NCI-H2081 (cell line): ENCODE measurements at regions not wholly inside any gene's neighbourhood (a gene's known extent, or its start where the extent isn't known, plus 50 kb on each side); places are given as distances from the start of the nearest gene placed in this dataset.
A peak's percentile ranks its signal among the peaks of the same experiment; 100 is the strongest.

Source experiments
- DNase-seq, 2 experiments: peaks; one replicate each; lab custom pipeline; 2025; lab: John Stamatoyannopoulos, UW

DNA sequence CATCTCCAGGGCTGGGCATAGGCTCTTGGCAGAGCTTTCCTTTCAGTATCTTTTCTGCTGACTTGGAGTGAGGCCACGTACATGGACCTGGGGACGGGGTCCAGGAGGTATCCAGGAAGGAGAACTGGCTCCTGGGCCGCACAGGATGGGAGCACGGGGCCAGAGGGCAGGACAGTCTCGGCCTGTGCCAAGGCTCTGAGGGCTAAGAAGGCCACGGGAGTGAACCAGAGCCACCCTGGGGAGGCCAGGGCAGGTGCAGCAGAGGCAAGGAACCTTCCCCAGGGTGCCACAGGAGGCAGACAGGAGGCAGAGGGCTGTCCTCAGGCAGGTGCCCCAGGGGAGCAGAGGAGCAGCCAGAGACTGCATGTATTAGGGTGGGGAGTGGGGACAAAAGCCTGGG lies 50.3 kb downstream of the PLXNA1 start:
- no peak for DNase-seq

DNA sequence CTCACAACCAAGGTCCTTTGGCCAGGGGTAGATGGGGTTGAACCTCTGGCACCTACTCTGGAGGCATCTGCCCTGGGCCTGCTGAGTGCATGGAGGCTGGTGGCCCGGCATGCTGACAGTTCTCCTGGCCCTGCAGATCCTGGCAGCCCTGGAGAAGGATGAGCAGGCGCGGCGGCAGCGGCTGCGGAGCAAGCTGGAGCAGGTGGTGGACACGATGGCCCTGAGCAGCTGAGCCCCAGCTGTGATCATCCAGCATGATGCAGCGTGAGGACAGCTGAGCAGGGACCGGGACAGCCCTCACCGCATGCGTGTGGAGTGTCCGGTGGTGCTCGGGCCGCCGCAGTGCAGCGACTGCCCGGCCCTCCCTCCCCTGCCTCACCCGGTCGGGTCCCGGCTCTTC lies 50.9 kb downstream of the PLXNA1 start:
- no peak for DNase-seq

DNA sequence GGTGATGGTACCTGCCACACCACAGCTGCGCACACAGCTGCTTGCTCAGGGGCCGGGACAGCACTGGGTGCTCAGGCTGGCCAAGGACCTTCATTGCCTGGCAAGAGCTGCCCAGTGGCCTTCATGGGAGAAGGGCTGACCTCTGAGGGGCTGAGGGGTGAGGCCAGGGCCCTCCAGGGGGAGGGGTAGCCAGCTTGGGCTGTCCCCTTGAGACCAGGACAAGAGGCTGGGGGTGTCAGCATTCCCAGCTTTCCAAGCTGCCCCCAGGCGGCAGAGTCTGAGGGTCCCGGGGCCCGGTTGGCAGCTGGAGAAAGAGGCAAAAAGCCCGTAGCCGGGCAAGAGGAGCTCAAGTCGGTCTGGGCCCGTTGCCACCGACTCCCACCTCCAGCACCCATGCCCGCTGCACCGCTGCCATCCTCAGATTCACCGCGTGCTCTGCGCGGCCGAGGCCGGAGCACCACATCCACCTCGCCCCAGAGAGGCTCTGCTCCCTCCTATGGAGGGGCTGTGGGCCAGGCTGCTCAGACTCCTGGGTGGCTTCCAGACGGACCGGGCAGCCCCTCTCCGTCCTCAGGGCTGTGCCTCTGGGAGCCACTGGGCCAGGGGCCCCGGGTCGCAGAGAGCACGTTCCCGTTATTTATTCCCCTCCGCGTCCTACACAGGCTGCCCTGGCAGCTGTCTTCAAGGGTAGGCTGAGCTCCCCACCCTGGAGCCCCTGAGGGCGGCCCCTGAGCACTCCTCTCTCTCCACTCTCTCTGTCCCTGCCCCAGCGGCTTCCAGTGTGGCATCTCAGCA lies 51.5 kb downstream of the PLXNA1 start:
- DNase-seq = no peak

GRCh38 chr3:127034990-127035652 lies 52.2 kb downstream of the PLXNA1 start:
- DNase-seq = no peak

DNA sequence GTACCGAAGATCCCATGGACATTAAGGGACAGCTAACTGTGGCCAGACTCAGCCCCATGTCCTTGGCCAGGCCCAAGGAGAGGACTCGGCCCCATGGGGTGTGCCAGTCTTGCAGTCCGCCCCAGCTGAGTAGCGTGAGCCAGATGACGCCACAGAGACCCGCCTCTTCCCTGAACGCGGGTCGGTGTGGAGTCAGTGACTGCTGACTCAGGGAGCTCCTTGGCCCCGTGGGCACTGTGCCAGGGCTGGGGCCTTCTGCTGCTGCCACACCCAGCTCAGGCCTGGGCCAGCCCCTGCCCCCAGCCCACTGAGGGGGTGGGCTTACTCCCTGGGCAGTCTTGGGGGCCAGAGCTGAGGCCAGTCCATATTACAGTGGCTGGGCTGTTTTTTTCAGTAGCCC lies 52.8 kb downstream of the PLXNA1 start:
- DNase-seq = no peak

GRCh38 chr3:127036209-127037020 lies 53.5 kb downstream of the PLXNA1 start:
- peak in 1 of 2 experiments; percentile 30 for DNase-seq

GRCh38 chr3:127037021-127037400 lies 54.1 kb downstream of the PLXNA1 start:
- DNase-seq = no peak

GRCh38 chr3:127037418-127037841 lies 54.5 kb downstream of the PLXNA1 start:
- DNase-seq = no peak

DNA sequence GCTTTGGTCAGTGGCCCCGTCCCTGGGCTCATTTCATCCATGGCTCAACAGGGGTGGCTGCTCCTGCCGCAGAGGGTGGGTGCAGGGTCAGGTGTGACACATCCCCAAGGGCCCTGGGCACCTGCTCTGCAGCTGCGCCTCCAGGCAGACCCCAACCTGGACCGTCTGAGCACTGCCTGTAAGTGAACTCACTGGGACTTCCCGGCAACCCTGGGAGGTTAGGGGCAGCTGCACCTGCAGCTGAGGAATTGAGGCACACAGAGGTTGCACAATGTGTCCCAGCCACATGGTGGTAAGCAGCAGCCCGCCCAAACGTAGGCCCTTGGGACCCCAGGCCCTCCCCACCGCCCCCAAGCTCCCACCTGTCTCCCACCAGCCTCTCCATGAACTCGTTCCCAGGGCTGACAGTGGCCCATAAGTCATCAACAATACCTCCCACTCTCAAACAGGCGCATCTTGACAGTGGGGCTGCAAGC lies 55.1 kb downstream of the PLXNA1 start:
- DNase-seq = no peak

GRCh38 chr3:127038466-127038865 lies 55.6 kb downstream of the PLXNA1 start:
- no peak for DNase-seq

DNA sequence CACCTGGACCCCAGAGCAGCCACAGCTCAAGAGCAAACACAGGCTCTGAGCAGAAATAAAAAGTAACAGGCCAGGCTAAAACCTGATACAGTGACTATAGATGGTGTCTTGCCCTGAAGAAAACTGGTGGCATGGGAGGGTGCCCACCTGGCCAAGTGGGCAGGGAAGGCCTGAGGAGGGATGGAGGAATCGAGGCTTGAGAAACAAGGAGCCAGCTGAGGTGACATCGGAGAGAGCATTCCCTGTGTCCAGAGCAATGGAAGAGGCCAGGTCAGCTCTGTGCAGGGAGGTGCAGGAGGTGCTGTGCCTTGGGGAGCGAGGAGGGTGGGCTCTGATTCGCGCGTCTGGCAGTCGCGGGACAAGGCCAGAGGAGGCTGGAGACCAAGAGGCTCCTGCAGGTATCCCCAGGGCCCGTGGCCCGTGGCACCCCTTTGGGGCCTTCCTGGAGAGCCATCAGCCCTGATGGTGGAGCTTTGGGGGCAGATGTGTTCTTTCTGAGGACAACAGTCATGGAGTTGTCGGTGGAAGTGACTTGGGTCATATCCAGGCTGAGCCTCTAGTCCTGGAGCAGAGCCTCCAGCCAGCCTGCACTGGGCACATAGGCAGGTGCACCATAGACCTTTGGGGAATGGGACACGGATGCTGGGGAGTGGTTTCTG lies 56.1 kb downstream of the PLXNA1 start:
- DNase-seq = no peak

- no peak for DNase-seq
Observed at GRCh38 chr3:127039719-127040118, 56.8 kb downstream of the PLXNA1 start.

GRCh38 chr3:127040216-127040615 lies 57.3 kb downstream of the PLXNA1 start:
- DNase-seq = no peak

DNA sequence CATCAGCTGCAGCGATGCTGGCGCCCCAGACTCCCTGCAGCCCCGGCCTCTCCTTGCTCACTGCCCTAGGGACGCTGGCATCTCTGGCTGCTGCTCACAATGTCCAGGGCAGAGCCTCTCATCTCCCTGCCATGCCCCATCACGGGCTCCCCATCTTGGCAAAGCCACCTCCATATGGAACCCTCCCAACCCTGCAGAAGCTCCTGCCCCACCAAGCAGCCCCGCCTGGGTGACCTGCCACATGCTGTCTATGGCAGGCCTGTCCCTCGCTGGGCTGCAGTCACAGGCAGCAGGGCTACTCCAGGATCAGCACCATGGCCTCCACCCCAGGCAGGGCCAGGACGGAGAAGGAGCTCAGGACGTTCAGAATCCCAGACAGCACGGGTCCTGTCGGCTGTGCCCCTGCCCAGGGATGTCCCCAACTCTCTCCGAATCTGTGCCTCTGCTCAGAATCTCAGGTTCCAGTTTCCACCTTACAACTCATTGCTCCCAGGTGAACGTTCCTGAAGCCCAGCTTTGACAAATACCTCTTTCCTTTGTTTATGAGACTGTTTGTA lies 58.4 kb downstream of the PLXNA1 start:
- no peak for DNase-seq

- DNase-seq = no peak
Observed at GRCh38 chr3:127041933-127042332, 59.0 kb downstream of the PLXNA1 start.

- DNase-seq = no peak
Observed at GRCh38 chr3:127042634-127043033, 59.7 kb downstream of the PLXNA1 start.

- DNase-seq = no peak
Observed at GRCh38 chr3:127043041-127043641, 60.2 kb downstream of the PLXNA1 start.

DNA sequence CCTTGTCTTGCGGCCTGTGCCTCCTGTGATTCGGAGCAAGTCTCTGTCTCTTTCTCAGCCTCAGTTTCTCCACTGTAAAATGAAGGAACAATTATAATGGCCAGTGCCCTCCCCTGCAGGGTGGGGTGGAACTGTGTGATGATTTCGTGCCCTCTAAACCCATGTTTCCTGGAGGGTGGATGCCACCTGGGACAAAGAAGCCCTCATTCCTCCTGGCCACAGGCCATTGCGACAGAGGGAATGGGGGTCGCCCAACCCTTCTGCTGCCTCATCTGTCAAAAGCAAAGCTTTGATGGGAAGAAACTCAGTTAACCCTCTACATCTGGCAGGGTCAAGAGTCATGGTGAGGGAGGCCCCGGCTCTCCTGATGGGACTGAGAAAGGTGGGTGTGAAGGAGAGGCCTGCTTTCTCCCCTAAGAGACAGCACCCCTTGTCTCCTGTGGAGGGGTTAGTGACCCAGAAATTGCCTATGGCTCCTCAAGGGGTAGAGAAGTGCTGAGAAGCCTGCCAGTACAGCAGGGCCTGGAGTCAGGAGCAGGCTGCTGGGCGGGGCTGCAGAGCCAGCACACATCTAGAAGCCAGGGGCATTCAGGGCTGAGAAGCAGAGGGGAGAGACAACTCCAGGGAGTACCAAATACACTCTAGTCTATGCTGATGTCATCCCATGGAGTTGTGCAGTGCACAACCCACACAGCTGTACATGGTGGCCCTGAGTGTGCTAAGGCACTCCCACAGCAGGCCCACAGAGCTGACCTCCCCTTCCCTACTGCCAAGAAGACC lies 61.0 kb downstream of the PLXNA1 start:
- DNase-seq = no peak

- DNase-seq = peak in 1 of 2 experiments; percentile 32
Observed at GRCh38 chr3:127044996-127045395, 62.1 kb downstream of the PLXNA1 start.

GRCh38 chr3:127045435-127046045 lies 62.6 kb downstream of the PLXNA1 start:
- DNase-seq = no peak
